Neuronal stem cell (in vitro differentiated cells): ENCODE measurements at regions not wholly inside any gene's neighbourhood (a gene's known extent, or its start where the extent isn't known, plus 50 kb on each side); places are given as distances from the start of the nearest gene placed in this dataset.

Experiments used
- DNase-seq: peaks from one replicate; pipeline ENCODE4 v3.0.0-alpha.2; 2013; ENCODE audit warnings: low spot score
- H2AFZ ChIP-seq: one replicate; pipeline ENCODE4 v1.6.1; 2013; ENCODE audit warnings: mild to moderate bottlenecking, low read length, inconsistent platforms
- H2AK5ac ChIP-seq: 2 replicates; pipeline ENCODE4 v1.6.1; 2013; ENCODE audit warnings: low read depth, mild to moderate bottlenecking, inconsistent platforms, low read length, moderate library complexity, mixed read lengths
- H2BK120ac ChIP-seq: 2 replicates; pipeline ENCODE4 v1.6.1; 2013; ENCODE audit warnings: low read depth, mild to moderate bottlenecking, inconsistent platforms, low read length, moderate library complexity, mixed read lengths
- H2BK12ac ChIP-seq: one replicate; pipeline ENCODE4 v1.6.1; 2013; ENCODE audit warnings: low read length, inconsistent platforms
- H2BK15ac ChIP-seq: 2 replicates; pipeline ENCODE4 v1.6.1; 2013; ENCODE audit warnings: mild to moderate bottlenecking, low read length, inconsistent platforms, mixed read lengths
- H2BK5ac ChIP-seq: one replicate; pipeline ENCODE4 v1.6.1; 2013; ENCODE audit warnings: inconsistent platforms, mild to moderate bottlenecking, low read length, moderate library complexity
- H3K14ac ChIP-seq: one replicate; pipeline ENCODE4 v1.6.1; 2013; ENCODE audit warnings: low read length, inconsistent platforms
- H3K18ac ChIP-seq: 2 replicates; pipeline ENCODE4 v1.6.1; 2013; ENCODE audit warnings: low read length, inconsistent platforms
- H3K23ac ChIP-seq: 2 replicates; pipeline ENCODE4 v1.6.1; 2013; ENCODE audit warnings: low read depth, mild to moderate bottlenecking, mixed read lengths, low read length, inconsistent platforms; ENCODE audit not compliant: poor library complexity
- H3K27ac ChIP-seq: replicated peaks from 3 replicates; pipeline ENCODE4 v1.5.1; 2013; ENCODE audit warnings: low read length, inconsistent platforms
- H3K27me3 ChIP-seq, 3 experiments: 2 replicates each; pipeline ENCODE4 v1.6.1; 2013; ENCODE audit warnings: low read length in 3 of 3, mild to moderate bottlenecking in 2 of 3, inconsistent platforms in 1 of 3, low read depth in 1 of 3, mixed read lengths in 1 of 3, moderate library complexity in 1 of 3; ENCODE audit not compliant: control insufficient read depth in 3 of 3, insufficient read depth in 3 of 3
- H3K36me3 ChIP-seq, 2 donors: replicated peaks in 1 of 2; 2 replicates each; pipeline ENCODE4 v1.6.1; 2013; ENCODE audit warnings: low read length in 2 of 2; ENCODE audit not compliant: control insufficient read depth in 2 of 2, insufficient read depth in 2 of 2
- H3K4ac ChIP-seq: 2 replicates; pipeline ENCODE4 v1.6.1; 2013; ENCODE audit warnings: inconsistent platforms, mild to moderate bottlenecking, low read length, moderate library complexity
- H3K4me1 ChIP-seq, 2 donors: 1 replicate in 1 of 2; 2 replicates in 1 of 2; pipeline ENCODE4 v1.6.1; 2013; ENCODE audit warnings: low read length in 2 of 2, low read depth in 1 of 2; ENCODE audit not compliant: control insufficient read depth in 2 of 2, insufficient read depth in 1 of 2
- H3K4me2 ChIP-seq: one replicate; pipeline ENCODE4 v1.6.1; 2013; ENCODE audit warnings: mild to moderate bottlenecking, low read length, inconsistent platforms; ENCODE audit not compliant: insufficient read depth, poor library complexity, severe bottlenecking
- H3K4me3 ChIP-seq, 2 donors: 2 replicates each; pipeline ENCODE4 v1.5.1; 2013; ENCODE audit warnings: low read length in 2 of 2, mild to moderate bottlenecking in 2 of 2, inconsistent platforms in 1 of 2, moderate library complexity in 1 of 2
- H3K79me1 ChIP-seq: one replicate; pipeline ENCODE4 v1.6.1; 2013; ENCODE audit warnings: low read depth, mild to moderate bottlenecking, inconsistent platforms, low read length, moderate library complexity
- H3K9ac ChIP-seq: one replicate; pipeline ENCODE4 v1.6.1; 2013; ENCODE audit warnings: mild to moderate bottlenecking, low read depth, low read length, inconsistent platforms; ENCODE audit not compliant: poor library complexity
- H3K9me3 ChIP-seq, 2 donors: replicated peaks in 1 of 2; 2 replicates each; pipeline versions ENCODE3 to v1.6.1; 2013; ENCODE audit warnings: low read length in 2 of 2, mild to moderate bottlenecking in 2 of 2, inconsistent platforms in 1 of 2, low read depth in 1 of 2, mixed read lengths in 1 of 2, moderate library complexity in 1 of 2; ENCODE audit not compliant: control insufficient read depth in 2 of 2, insufficient read depth in 1 of 2
- H4K8ac ChIP-seq: one replicate; pipeline ENCODE4 v1.6.1; 2013; ENCODE audit warnings: low read depth, mild to moderate bottlenecking, inconsistent platforms, low read length, moderate library complexity
- H4K91ac ChIP-seq: one replicate; pipeline ENCODE4 v1.6.1; 2013; ENCODE audit warnings: low read length, low read depth, mild to moderate bottlenecking, inconsistent platforms; ENCODE audit not compliant: poor library complexity
- WGBS, 2 donors: extraction: QIAGEN DNeasy Blood & Tissue Kit; methylation state at CpG; one replicate each; pipeline ENCODE4 v1.1.7; 2013; ENCODE audit warnings: missing lambda C conversion rate in 2 of 2, mixed read lengths in 1 of 2; ENCODE audit not compliant: insufficient read length in 2 of 2, insufficient replicate concordance in 1 of 2; ENCODE audit errors: extremely low coverage in 2 of 2; 5-methylcytosine and 5-hydroxymethylcytosine counted together

DNA sequence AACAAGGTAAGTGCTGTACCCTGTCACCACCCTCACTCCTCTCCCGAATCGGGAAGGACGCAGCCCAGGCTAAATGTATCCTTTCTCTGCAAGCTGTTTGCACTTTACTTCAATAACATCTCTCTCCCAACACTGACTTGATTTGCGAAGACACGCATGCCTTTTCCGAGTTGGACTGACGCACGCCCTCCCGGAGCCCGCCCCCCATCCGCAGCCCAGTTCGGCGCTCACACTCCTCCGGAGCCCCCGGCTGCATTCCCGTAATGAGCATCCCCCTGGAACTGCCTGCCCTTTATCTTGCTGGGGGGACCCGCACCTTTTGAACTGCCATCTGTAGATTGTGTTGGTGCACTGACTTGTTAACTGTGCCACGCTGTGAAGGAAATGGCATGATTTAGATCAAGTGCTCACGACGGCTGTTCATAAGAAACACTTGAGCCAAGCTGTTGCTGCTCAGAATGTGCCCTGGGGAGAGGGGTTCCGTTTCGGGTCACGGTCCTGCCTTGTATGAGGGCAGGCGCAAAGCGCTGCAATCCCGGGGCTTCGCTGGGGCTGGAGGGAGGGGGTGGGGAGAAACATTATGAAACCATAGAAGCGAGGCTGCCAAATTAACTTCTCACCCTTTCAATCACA, 176.6 kb upstream of the CDKN3 start:
- Histone ChIP-seq H3K4ac (no peak overlapping the region), H3K9ac (peak overlapping the region; percentile 45), H2BK5ac (no peak overlapping the region), H3K14ac (no peak overlapping the region), H3K18ac (peak overlapping the region; percentile 24), H2BK15ac (peak overlapping the region; percentile 1), H3K9me3 (no peaks in the 10 kb centered on the region), H3K4me1 (peaks cover 10 to 20% of the 10 kb centered on the region in 2 donors), H3K4me3 (peak overlapping the region; percentile 3 to 22), H3K79me1 (no peaks in the 10 kb centered on the region), H2AFZ (peak overlapping the region; percentile 85), H2AK5ac (no peak overlapping the region), H2BK120ac (peak overlapping the region; percentile 0), H3K4me2 (peak overlapping the region; percentile 85), H4K8ac (no peak overlapping the region), H2BK12ac (no peak overlapping the region), H4K91ac (no peak overlapping the region), H3K27ac (no peak overlapping the region), H3K36me3 (no peaks in the 10 kb centered on the region), H3K27me3 (peaks cover 0 to 23% (median 0%) of the 10 kb centered on the region in 3 experiments), H3K23ac (peak overlapping the region; percentile 61)
- DNase-seq, result no peak
- WGBS, 2 donors, result no CpG with 5 or more reads among the region's 28 CpGs

DNA sequence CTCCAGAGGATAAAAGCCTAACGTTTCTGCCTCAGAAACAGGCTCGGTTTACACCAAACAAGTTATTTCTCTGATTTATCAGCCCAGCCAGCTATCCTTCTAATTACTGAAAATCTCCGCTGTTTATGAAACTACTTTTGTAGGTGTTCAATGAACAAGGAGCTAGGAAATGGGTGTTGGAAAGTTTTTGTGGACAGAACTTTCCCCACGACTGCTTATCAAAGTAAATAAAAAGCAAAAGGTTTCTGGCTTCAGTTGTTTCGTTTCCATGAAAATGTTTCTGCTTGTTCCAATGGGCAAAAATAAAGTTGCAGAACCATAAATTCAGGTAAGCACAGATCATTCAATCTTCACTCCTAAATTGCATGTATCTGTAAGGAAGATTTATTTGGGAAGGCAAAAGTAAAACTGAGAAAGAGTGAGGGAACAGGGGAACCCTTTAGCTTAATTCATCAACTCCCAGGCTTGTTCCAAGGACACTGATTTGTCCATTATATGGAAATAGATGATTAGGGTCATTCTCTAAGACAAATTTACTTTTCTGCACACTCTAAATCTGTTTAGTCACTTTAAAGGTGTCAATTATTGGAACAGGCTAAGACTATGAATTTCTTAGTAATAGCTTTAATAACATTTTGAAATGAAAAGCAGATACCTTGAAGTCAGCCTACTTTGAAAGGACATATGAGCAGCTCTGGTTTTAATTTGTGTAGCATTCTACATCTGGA, 175.9 kb upstream of the CDKN3 start:
- Histone ChIP-seq H2AFZ (peak overlapping the region; percentile 85), H2BK120ac (no peak overlapping the region), H3K18ac (no peak overlapping the region), H3K79me1 (no peaks in the 10 kb centered on the region), H4K91ac (no peak overlapping the region), H3K23ac (no peak overlapping the region), H2AK5ac (no peak overlapping the region), H2BK15ac (no peak overlapping the region), H3K36me3 (no peaks in the 10 kb centered on the region), H4K8ac (no peak overlapping the region), H3K9ac (no peak overlapping the region), H3K9me3 (no peaks in the 10 kb centered on the region), H3K27ac (no peak overlapping the region), H3K14ac (no peak overlapping the region), H2BK12ac (no peak overlapping the region), H2BK5ac (no peak overlapping the region), H3K4ac (no peak overlapping the region), H3K4me3 (peak overlapping the region in 1 of 2 donors; percentile 3), H3K4me2 (peak overlapping the region; percentile 85), H3K27me3 (peaks cover 0 to 23% (median 0%) of the 10 kb centered on the region in 3 experiments), H3K4me1 (peaks cover 13 to 22% of the 10 kb centered on the region in 2 donors)
- WGBS, 2 donors, result no CpG with 5 or more reads among the region's 5 CpGs
- no peak for DNase-seq

DNA sequence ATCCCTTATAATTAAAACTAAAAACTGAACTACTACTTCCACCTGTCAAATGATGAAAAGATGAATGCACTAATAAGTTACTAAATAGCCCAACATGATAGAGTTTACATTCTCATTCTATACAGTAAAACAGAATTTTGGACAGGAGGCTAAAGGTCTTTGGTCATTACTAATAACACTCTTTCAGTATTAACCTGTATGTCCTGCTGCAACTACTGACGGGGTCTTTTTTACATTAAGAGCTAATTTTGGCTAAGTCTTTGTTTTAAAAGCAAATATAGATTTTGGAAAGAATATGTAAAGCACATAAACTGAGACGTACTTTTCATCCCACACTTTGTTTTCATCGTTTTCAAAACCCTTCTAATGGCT, 175.4 kb upstream of the CDKN3 start:
- no peak overlapping the region for H3K27ac ChIP-seq
- no peak for DNase-seq

DNA sequence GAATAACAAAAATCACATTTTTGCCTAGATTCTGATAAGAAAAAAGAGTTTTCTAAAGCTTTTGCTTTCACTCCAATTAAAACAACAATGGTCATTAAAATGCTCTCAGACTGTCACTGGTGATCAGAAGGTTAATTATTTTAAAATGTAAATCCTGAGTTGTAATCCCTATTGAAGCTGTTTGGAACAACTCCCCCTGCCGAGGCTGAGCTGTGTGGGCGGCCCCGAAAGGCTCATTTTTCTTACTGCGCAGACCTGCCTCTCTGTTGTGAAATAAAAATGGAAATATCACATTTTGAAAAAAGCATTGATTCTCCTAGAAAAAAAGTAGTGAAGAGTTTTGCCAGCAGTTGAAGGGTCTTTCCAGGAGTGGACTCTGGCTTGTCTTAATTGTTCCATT, 174.8 kb upstream of the CDKN3 start:
- peaks cover 0 to 23% (median 0%) of the 10 kb centered on the region in 3 experiments for H3K27me3 ChIP-seq

More for the DNA sequence above, 175.4 kb upstream of the CDKN3 start:
- no peak overlapping the region for H3K23ac ChIP-seq
- H3K4me3 ChIP-seq, result no peak overlapping the region
- H3K18ac ChIP-seq, result no peak overlapping the region
- no CpG with 5 or more reads among the region's 3 CpGs for WGBS, 2 donors
- H3K4ac ChIP-seq, result no peak overlapping the region
- peaks cover 13 to 22% of the 10 kb centered on the region in 2 donors for H3K4me1 ChIP-seq
- no peak overlapping the region for H2AK5ac ChIP-seq
- no peak overlapping the region for H4K8ac ChIP-seq
- H3K27me3 ChIP-seq, result peaks cover 0 to 23% (median 0%) of the 10 kb centered on the region in 3 experiments
- H4K91ac ChIP-seq, result no peak overlapping the region
- no peaks in the 10 kb centered on the region for H3K9me3 ChIP-seq
- no peaks in the 10 kb centered on the region for H3K36me3 ChIP-seq
- no peak overlapping the region for H2BK15ac ChIP-seq
- H3K9ac ChIP-seq, result no peak overlapping the region
- no peak overlapping the region for H3K14ac ChIP-seq
- no peaks in the 10 kb centered on the region for H3K79me1 ChIP-seq
- H3K4me2 ChIP-seq, result no peak overlapping the region
- H2AFZ ChIP-seq, result no peak overlapping the region
- no peak overlapping the region for H2BK120ac ChIP-seq
- no peak overlapping the region for H2BK12ac ChIP-seq
- no peak overlapping the region for H2BK5ac ChIP-seq

More for the DNA sequence above, 174.8 kb upstream of the CDKN3 start:
- H3K36me3 ChIP-seq, result no peaks in the 10 kb centered on the region
- H2BK15ac ChIP-seq, result no peak overlapping the region
- H3K9me3 ChIP-seq, result no peaks in the 10 kb centered on the region
- H3K18ac ChIP-seq, result no peak overlapping the region
- peak overlapping the region; percentile 16 for H2AFZ ChIP-seq
- peaks cover 13 to 22% of the 10 kb centered on the region in 2 donors for H3K4me1 ChIP-seq
- no peak overlapping the region for H4K8ac ChIP-seq
- H2AK5ac ChIP-seq, result no peak overlapping the region
- no peak overlapping the region for H3K14ac ChIP-seq
- H3K9ac ChIP-seq, result no peak overlapping the region
- no peak overlapping the region for H2BK120ac ChIP-seq
- no CpG with 5 or more reads among the region's 4 CpGs for WGBS, 2 donors
- H3K4me2 ChIP-seq, result no peak overlapping the region
- H2BK12ac ChIP-seq, result no peak overlapping the region
- no peak overlapping the region for H2BK5ac ChIP-seq
- no peak overlapping the region for H4K91ac ChIP-seq
- no peak for DNase-seq
- no peak overlapping the region for H3K4ac ChIP-seq
- H3K79me1 ChIP-seq, result no peaks in the 10 kb centered on the region
- no peak overlapping the region for H3K4me3 ChIP-seq
- H3K27ac ChIP-seq, result no peak overlapping the region
- H3K23ac ChIP-seq, result no peak overlapping the region
